GM23338 (cell line): ENCODE measurements at regions not wholly inside any gene's neighbourhood (a gene's known extent, or its start where the extent isn't known, plus 50 kb on each side); places are given as distances from the start of the nearest gene placed in this dataset.

ENCODE experiments used
- ATAC-seq: fragments of 200-7000 bp; cut with Tn5 transposase; 3 replicates; pipeline ENCODE4 v1.9.1; 2020
- DNase-seq: peaks from one replicate; pipeline ENCODE4 v3.0.0-alpha.2; 2015; ENCODE audit warnings: low spot score
- H2AFZ ChIP-seq: fragments of 200-600 bp; sonication (generic); 2 replicates; pipeline ENCODE4 v1.8.0; 2016; ENCODE audit warnings: antibody characterized with exemption, mild to moderate bottlenecking, moderate library complexity
- H3F3A ChIP-seq: fragments of 200-600 bp; sonication (generic); replicated peaks from 2 replicates; pipeline ENCODE4 v1.8.0; 2017; ENCODE audit warnings: antibody characterized with exemption, mixed run types, low read depth
- H3K27ac ChIP-seq: fragments of 200-600 bp; sonication (generic); 2 replicates; pipeline ENCODE4 v1.6.1; 2016; ENCODE audit warnings: low read depth
- H3K27me3 ChIP-seq: fragments of 200-600 bp; sonication (generic); 2 replicates; pipeline ENCODE4 v1.8.0; 2016; ENCODE audit warnings: mild to moderate bottlenecking, mixed run types, moderate library complexity; ENCODE audit not compliant: insufficient read depth
- H3K36me3 ChIP-seq: fragments of 200-600 bp; sonication (generic); 2 replicates; pipeline ENCODE4 v1.8.0; 2016; ENCODE audit warnings: mild to moderate bottlenecking; ENCODE audit not compliant: insufficient read depth
- H3K4me1 ChIP-seq: fragments of 200-600 bp; sonication (generic); 2 replicates; pipeline ENCODE4 v1.8.0; 2016; ENCODE audit warnings: mild to moderate bottlenecking, moderate library complexity; ENCODE audit not compliant: insufficient read depth
- H3K4me2 ChIP-seq: fragments of 200-600 bp; sonication (generic); 2 replicates; pipeline ENCODE4 v1.7.1; 2017; ENCODE audit warnings: mixed run types
- H3K4me3 ChIP-seq: fragments of 200-600 bp; sonication (generic); 2 replicates; pipeline ENCODE4 v1.6.1; 2016; ENCODE audit warnings: mixed run types
- H3K79me2 ChIP-seq: fragments of 200-600 bp; sonication (generic); replicated peaks from 2 replicates; pipeline ENCODE4 v1.8.0; 2017; ENCODE audit warnings: mild to moderate bottlenecking; ENCODE audit not compliant: insufficient read depth
- H3K9me2 ChIP-seq: fragments of 200-600 bp; sonication (generic); 2 replicates; pipeline ENCODE4 v1.8.0; 2017; ENCODE audit not compliant: insufficient read depth
- H4K20me1 ChIP-seq: fragments of 200-600 bp; sonication (generic); replicated peaks from 2 replicates; pipeline ENCODE4 v1.8.0; 2017; ENCODE audit warnings: mild to moderate bottlenecking; ENCODE audit not compliant: insufficient read depth
- H3K27ac Mint-ChIP-seq: 2 replicates; pipeline ENCODE4 v1.8.0; 2020; ENCODE audit warnings: inconsistent platforms, mild to moderate bottlenecking, moderate library complexity, mixed read lengths
- H3K27me3 Mint-ChIP-seq: 3 replicates; pipeline ENCODE4 v1.8.0; 2022; ENCODE audit warnings: low read depth, mild to moderate bottlenecking, moderate library complexity, mixed read lengths, inconsistent platforms; ENCODE audit not compliant: insufficient read depth, poor library complexity
- H3K36me3 Mint-ChIP-seq: 3 replicates; pipeline ENCODE4 v1.8.0; 2021; ENCODE audit warnings: low read depth, mild to moderate bottlenecking, inconsistent platforms, moderate library complexity, mixed read lengths
- H3K4me1 Mint-ChIP-seq: 3 replicates; pipeline ENCODE4 v1.8.0; 2020; ENCODE audit warnings: mild to moderate bottlenecking, inconsistent platforms, mixed read lengths
- H3K4me3 Mint-ChIP-seq: 3 replicates; pipeline ENCODE4 v1.8.0; 2021; ENCODE audit warnings: moderate library complexity, mild to moderate bottlenecking, inconsistent platforms, mixed read lengths
- H3K9me3 Mint-ChIP-seq: 3 replicates; pipeline ENCODE4 v1.8.0; 2020; ENCODE audit warnings: moderate library complexity, mild to moderate bottlenecking, inconsistent platforms, mixed read lengths
- CREB1 ChIP-seq: fragments of 250-450 bp; sonication (Bioruptor Pico); IDR thresholded peaks from 2 replicates; pipeline ENCODE4 v1.5.0; 2020; ENCODE audit warnings: low read depth, mild to moderate bottlenecking, moderate library complexity
- CTCF ChIP-seq, 2 experiments: fragments of 200-600 bp in 1 of 2; sonication (generic) in 1 of 2; conservative IDR thresholded peaks; 2 replicates each; pipeline versions ENCODE4 v1.5.1 to v1.6.1; 2016 to 2017; ENCODE audit warnings: antibody characterized with exemption in 2 of 2, low read depth in 2 of 2, mild to moderate bottlenecking in 2 of 2, moderate library complexity in 1 of 2
- EZH2 ChIP-seq: fragments of 200-600 bp; sonication (generic); IDR thresholded peaks from one replicate; pipeline ENCODE4 v1.8.0; 2017; ENCODE audit warnings: antibody characterized with exemption, mild to moderate bottlenecking, low read depth; ENCODE audit not compliant: unreplicated experiment
- EZH2phosphoT487 ChIP-seq: fragments of 200-600 bp; sonication (generic); IDR thresholded peaks from one replicate; pipeline ENCODE4 v1.8.1; 2018; ENCODE audit warnings: antibody characterized with exemption; ENCODE audit not compliant: unreplicated experiment
- NANOG ChIP-seq: IDR thresholded peaks from 2 replicates; pipeline ENCODE4 v1.6.1; 2016; ENCODE audit warnings: antibody characterized with exemption, borderline replicate concordance
- POLR2AphosphoS5 ChIP-seq: IDR thresholded peaks from 2 replicates; pipeline ENCODE4 v1.6.1; 2016; ENCODE audit warnings: antibody characterized with exemption, low read depth
- REST ChIP-seq: IDR thresholded peaks from one replicate; pipeline ENCODE4 v1.6.1; 2018; ENCODE audit warnings: antibody characterized with exemption; ENCODE audit not compliant: unreplicated experiment
- STAT1 ChIP-seq: IDR thresholded peaks from one replicate; pipeline ENCODE4 v1.6.1; 2016; ENCODE audit warnings: antibody characterized with exemption; ENCODE audit not compliant: unreplicated experiment
- ZNF114 ChIP-seq: fragments of 250-450 bp; sonication (Bioruptor Pico); IDR thresholded peaks from 2 replicates; pipeline ENCODE4 v1.5.0; 2020; ENCODE audit warnings: mild to moderate bottlenecking, moderate library complexity
- ZNF331 ChIP-seq: fragments of 250-450 bp; sonication (Bioruptor Pico); IDR thresholded peaks from 2 replicates; pipeline ENCODE4 v1.5.0; 2020; ENCODE audit warnings: low read depth, mild to moderate bottlenecking, moderate library complexity
- TF ChIP-seq, protein P1 (sequence below): IDR thresholded peaks from 2 replicates; pipeline ENCODE4 v1.6.1; 2016; ENCODE audit warnings: antibody characterized with exemption

GRCh38 chr6:117110737-117111136 is 154.6 kb upstream of the VGLL2 start:
- no peak overlapping the region for H3K27ac ChIP-seq
- ATAC-seq: no peak
- peaks cover 7% of the 10 kb centered on the region for H3K27me3 Mint-ChIP-seq
- H3K36me3 ChIP-seq: no peaks in the 10 kb centered on the region; the same call in 1 of the 2 replicates
- no peaks in the 10 kb centered on the region for H3K79me2 ChIP-seq
- no peak for DNase-seq
- no peak overlapping the region for H3K4me3 ChIP-seq
- no peak overlapping the region for H3K27ac Mint-ChIP-seq
- H3K4me1 ChIP-seq: no peaks in the 10 kb centered on the region
- TF ChIP-seq CTCF (conservative IDR thresholded peaks at IDR 0.05; ENCODE audit: low read depth in 2 of 2) (no peak), CREB1 (CRISPR knock-in tag) (no peak), NANOG (no peak), ZNF114 (no peak), STAT1 (no peak), ZNF331 (CRISPR knock-in tag) (no peak), EZH2phosphoT487 (no peak), REST (no peak), POLR2AphosphoS5 (no peak)
- TF ChIP-seq, protein P1, sequence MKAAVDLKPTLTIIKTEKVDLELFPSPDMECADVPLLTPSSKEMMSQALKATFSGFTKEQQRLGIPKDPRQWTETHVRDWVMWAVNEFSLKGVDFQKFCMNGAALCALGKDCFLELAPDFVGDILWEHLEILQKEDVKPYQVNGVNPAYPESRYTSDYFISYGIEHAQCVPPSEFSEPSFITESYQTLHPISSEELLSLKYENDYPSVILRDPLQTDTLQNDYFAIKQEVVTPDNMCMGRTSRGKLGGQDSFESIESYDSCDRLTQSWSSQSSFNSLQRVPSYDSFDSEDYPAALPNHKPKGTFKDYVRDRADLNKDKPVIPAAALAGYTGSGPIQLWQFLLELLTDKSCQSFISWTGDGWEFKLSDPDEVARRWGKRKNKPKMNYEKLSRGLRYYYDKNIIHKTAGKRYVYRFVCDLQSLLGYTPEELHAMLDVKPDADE: no peak
- H3K4me1 Mint-ChIP-seq: 0 out of 3 replicates have a peak, but pooled peaks cover 3% of the 10 kb centered on the region
- H3K9me3 Mint-ChIP-seq: peaks cover 6% of the 10 kb centered on the region
- H3K27me3 ChIP-seq: no peaks in the 10 kb centered on the region
- H3K9me2 ChIP-seq: peaks cover 8% of the 10 kb centered on the region
- H3K4me3 Mint-ChIP-seq: no peak overlapping the region
- no peaks in the 10 kb centered on the region for H3F3A ChIP-seq
- no peak overlapping the region for H2AFZ ChIP-seq
- H3K4me2 ChIP-seq: no peak overlapping the region
- H4K20me1 ChIP-seq: no peaks in the 10 kb centered on the region
- H3K36me3 Mint-ChIP-seq: no peaks in the 10 kb centered on the region; the same call in 2 of the 3 replicates

DNA sequence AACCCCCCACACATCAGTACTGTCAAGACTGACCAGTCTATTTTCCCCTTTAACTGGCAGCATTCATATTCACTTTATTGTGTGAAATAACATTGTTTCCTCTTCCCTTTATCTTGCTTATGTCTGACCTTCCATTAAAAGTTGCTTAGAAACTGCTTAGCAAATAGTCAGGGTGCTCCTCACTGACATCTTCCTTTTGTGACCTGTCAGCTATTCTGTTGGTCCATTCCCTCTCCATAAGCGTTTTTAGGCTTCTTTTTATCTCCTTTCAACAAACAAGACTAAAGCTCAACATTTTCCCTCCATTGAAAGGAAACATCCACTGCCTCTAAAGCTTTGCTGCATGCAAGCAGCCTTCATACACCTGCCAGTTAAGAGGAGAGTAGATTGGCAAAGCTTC is 147.7 kb upstream of the VGLL2 start:
- no peak overlapping the region for H3K27ac ChIP-seq

More for the DNA sequence above, 147.7 kb upstream of the VGLL2 start:
- Mint-ChIP-seq H3K4me3 (no peak overlapping the region), H3K27me3 (peaks cover 4% of the 10 kb centered on the region), H3K4me1 (peaks cover 4% of the 10 kb centered on the region; the same call in 2 of the 3 replicates), H3K27ac (no peak overlapping the region), H3K9me3 (no peaks in the 10 kb centered on the region; the same call in 2 of the 3 replicates), H3K36me3 (no peaks in the 10 kb centered on the region)
- no peaks in the 10 kb centered on the region for H3K79me2 ChIP-seq
- DNase-seq (no peak), ATAC-seq (no peak)
- H3K4me1 ChIP-seq: peaks cover 4% of the 10 kb centered on the region; the same call in 1 of the 2 replicates
- TF ChIP-seq EZH2phosphoT487 (no peak), REST (no peak), EZH2 (no peak), ZNF331 (CRISPR knock-in tag) (no peak), CREB1 (CRISPR knock-in tag) (no peak)
- no peak overlapping the region; the same call in 1 of the 2 replicates for H3K4me2 ChIP-seq
- no peaks in the 10 kb centered on the region for H3K9me2 ChIP-seq
- no peak overlapping the region for H2AFZ ChIP-seq
- no peaks in the 10 kb centered on the region for H4K20me1 ChIP-seq
- no peak overlapping the region for H3K4me3 ChIP-seq
- H3K27me3 ChIP-seq: no peaks in the 10 kb centered on the region
- H3K36me3 ChIP-seq: no peaks in the 10 kb centered on the region
- H3F3A ChIP-seq: no peaks in the 10 kb centered on the region
